HepG2 (cell line): ENCODE measurements at regions not wholly inside any gene's neighbourhood (a gene's known extent, or its start where the extent isn't known, plus 50 kb on each side); places are given as distances from the start of the nearest gene placed in this dataset.

Source experiments
- ATAC-seq: fragments of 200-7000 bp; cut with Tn5 transposase; 3 replicates; pipeline ENCODE4 v1.9.1; 2020; ENCODE audit warnings: mild to moderate bottlenecking, moderate library complexity
- BruUV-seq: library from RNA; stranded (reverse); fragments of 400-500 nt; replicated peaks from 2 replicates; lab custom pipeline; 2021; lab: Mats Ljungman, UMichigan
- CTCF ChIA-PET: fragments of 300-600 bp; formaldehyde crosslinking; extraction: SDS; loops from one replicate; lab custom pipeline; 2021; ENCODE audit warnings: low total read pairs, inconsistent platforms, low intra/inter-chr PET ratio; lab: Yijun Ruan, JAX
- POLR2A ChIA-PET: fragments of 350-600 bp; sonication (Branson Sonifier 250); formaldehyde crosslinking; loops from one replicate; lab custom pipeline; 2020; ENCODE audit warnings: antibody characterized with exemption, inconsistent platforms; lab: Yijun Ruan, JAX
- DNase-seq: peaks from one replicate; pipeline ENCODE4 v3.0.0-alpha.2; 2015; ENCODE audit warnings: low spot score
- FAIRE-seq: peaks from 3 replicates; lab custom pipeline; 2011; peaks lifted over from hg19 to GRCh38; lab: Jason Lieb, UNC
- H2AFZ ChIP-seq: one replicate; pipeline ENCODE4 v1.6.1; 2011; ENCODE audit warnings: low read length, inconsistent platforms
- H3K27ac ChIP-seq: fragments of 300-600 bp; 3 replicates; pipeline ENCODE4 v1.8.0; 2011; ENCODE audit warnings: mixed run types, mild to moderate bottlenecking, mixed read lengths, low read length, inconsistent platforms; ENCODE audit not compliant: insufficient read depth; ENCODE audit errors: extremely low read length
- H3K27me3 ChIP-seq, 2 experiments: fragments of 200-600 bp in 1 of 2; 2 replicates in 1 of 2; 3 replicates in 1 of 2; pipeline versions ENCODE4 v1.6.0 to v1.8.0; 2011; ENCODE audit warnings: low read length in 2 of 2, mild to moderate bottlenecking in 2 of 2, moderate library complexity in 2 of 2, inconsistent platforms in 1 of 2; ENCODE audit not compliant: insufficient read depth in 2 of 2, control insufficient read depth in 1 of 2
- H3K36me3 ChIP-seq, 2 experiments: fragments of 200-600 bp in 1 of 2; replicated peaks in 1 of 2; 2 replicates in 1 of 2; 3 replicates in 1 of 2; pipeline versions ENCODE4 v1.5.1 to v1.8.0; 2011; ENCODE audit warnings: low read length in 2 of 2, inconsistent platforms in 1 of 2; ENCODE audit not compliant: insufficient read depth in 2 of 2, control insufficient read depth in 1 of 2
- H3K4me1 ChIP-seq: 2 replicates; pipeline ENCODE4 v1.5.1; 2012; ENCODE audit warnings: low read length, inconsistent platforms; ENCODE audit not compliant: insufficient read depth
- H3K4me2 ChIP-seq: 2 replicates; pipeline ENCODE4 v1.6.0; 2011; ENCODE audit warnings: low read depth, low read length, inconsistent platforms
- H3K4me3 ChIP-seq, 3 experiments: fragments of 200-600 bp in 1 of 3; sonication (generic), shearing (Covaris generic) in 1 of 3; replicated peaks in 1 of 3; 2 replicates each; pipeline ENCODE4 v1.5.1; 2011 to 2016; ENCODE audit warnings: low read length in 3 of 3, inconsistent platforms in 2 of 3, low read depth in 2 of 3, mild to moderate bottlenecking in 2 of 3, control low read depth in 1 of 3, mixed read lengths in 1 of 3; ENCODE audit not compliant: insufficient read depth in 1 of 3
- H3K79me2 ChIP-seq: one replicate; pipeline ENCODE4 v1.6.1; 2011; ENCODE audit warnings: low read length, inconsistent platforms; ENCODE audit not compliant: insufficient read depth
- H3K9ac ChIP-seq: 2 replicates; pipeline ENCODE4 v1.6.0; 2011; ENCODE audit warnings: mild to moderate bottlenecking, low read depth, low read length, inconsistent platforms; ENCODE audit not compliant: insufficient read depth
- H3K9me3 ChIP-seq: 2 replicates; pipeline ENCODE4 v1.5.1; 2012; ENCODE audit warnings: mild to moderate bottlenecking, low read length
- H4K20me1 ChIP-seq: 2 replicates; pipeline ENCODE4 v1.6.0; 2011; ENCODE audit warnings: inconsistent platforms, mild to moderate bottlenecking, low read length, moderate library complexity; ENCODE audit not compliant: insufficient read depth
- CHD4 ChIP-seq: fragments of 200-600 bp; sonication (generic); IDR thresholded peaks from 2 replicates; pipeline ENCODE4 v1.7.0; 2017; ENCODE audit warnings: mild to moderate bottlenecking, low read length, borderline replicate concordance
- E2F5 ChIP-seq: sonication (generic); formaldehyde crosslinking; conservative IDR thresholded peaks from 2 replicates; pipeline ENCODE4 v1.4.0; 2020; ENCODE audit warnings: missing genetic modification reagents
- FOXK1 ChIP-seq: sonication (generic); formaldehyde crosslinking; IDR thresholded peaks from 2 replicates; pipeline ENCODE4 v1.4.0; 2020; ENCODE audit warnings: low read depth, missing genetic modification reagents, borderline replicate concordance
- KDM4B ChIP-seq: sonication (generic); formaldehyde crosslinking; IDR thresholded peaks from 2 replicates; pipeline ENCODE4 v1.4.0; 2020; ENCODE audit warnings: missing genetic modification reagents
- RBM39 ChIP-seq: fragments of 200-400 bp; formaldehyde crosslinking; IDR thresholded peaks from one replicate; pipeline ENCODE4 v1.6.1; 2018; ENCODE audit warnings: antibody characterized with exemption, mild to moderate bottlenecking, low read depth, low read length; ENCODE audit not compliant: poor library complexity, severe bottlenecking
- ZNF10 ChIP-seq: sonication (generic); formaldehyde crosslinking; IDR thresholded peaks from 2 replicates; pipeline ENCODE4 v1.4.0; 2020; ENCODE audit warnings: mild to moderate bottlenecking, low read depth, missing genetic modification reagents, borderline replicate concordance
- ZNF101 ChIP-seq: sonication (generic); formaldehyde crosslinking; IDR thresholded peaks from 2 replicates; pipeline ENCODE4 v1.4.0; 2020; ENCODE audit warnings: mild to moderate bottlenecking, low read depth, missing genetic modification reagents, borderline replicate concordance
- ZNF326 ChIP-seq: sonication (generic); formaldehyde crosslinking; IDR thresholded peaks from 2 replicates; pipeline ENCODE4 v1.4.0; 2020; ENCODE audit warnings: missing genetic modification reagents, borderline replicate concordance
- ZNF644 ChIP-seq: IDR thresholded peaks from 2 replicates; pipeline ENCODE4 v1.6.1; 2016; ENCODE audit warnings: low read depth
- ZNF775 ChIP-seq: sonication (generic); formaldehyde crosslinking; IDR thresholded peaks from 2 replicates; pipeline ENCODE4 v1.4.0; 2020; ENCODE audit warnings: missing genetic modification reagents, mild to moderate bottlenecking, moderate library complexity, borderline replicate concordance
- WGBS: methylation state at CpG from one replicate; pipeline ENCODE4 v1.1.6; 2017; ENCODE audit warnings: low lambda C conversion rate; 5-methylcytosine and 5-hydroxymethylcytosine counted together
- in situ Hi-C: cut with HindIII; loops from 2 replicates; pipeline ENCODE4 v1.10.0; 2017; ENCODE audit warnings: low pct_unique_long_range_greater_than_20kb; ENCODE audit not compliant: extremely low pct_ligation_motif_present
- intact Hi-C: fragments of 100-400 bp; cut with micrococcal nuclease; formaldehyde crosslinking; loops from one replicate; pipeline ENCODE4 v1.10.0; 2022; ENCODE audit not compliant: unreplicated experiment
- TF ChIP-seq, protein P1 (sequence below): sonication (generic); formaldehyde crosslinking; IDR thresholded peaks from 2 replicates; pipeline ENCODE4 v1.8.0; 2022; ENCODE audit warnings: missing genetic modification reagents, mild to moderate bottlenecking, borderline replicate concordance

- DNase-seq (no peak), FAIRE-seq (no peak), ATAC-seq (no peak)
- H3K9ac ChIP-seq = no peak overlapping the region
- no peaks in the 10 kb centered on the region for H4K20me1 ChIP-seq
- no peaks in the 10 kb centered on the region for H3K36me3 ChIP-seq
- ChIA-PET POLR2A (no interaction called here), CTCF (no interaction called here)
- 56% methylated on average over 3 of the region's 3 CpGs for WGBS
- no peak overlapping the region for H3K27ac ChIP-seq
- no peak overlapping the region for H2AFZ ChIP-seq
- intact Hi-C loops = no loop called here
- H3K4me1 ChIP-seq = no peaks in the 10 kb centered on the region
- no peaks in the 10 kb centered on the region; the same call in 1 of the 2 replicates for H3K9me3 ChIP-seq
- H3K79me2 ChIP-seq = no peaks in the 10 kb centered on the region
- TF ChIP-seq ZNF10 (CRISPR knock-in tag) = no peak
- TF ChIP-seq ZNF775 (CRISPR knock-in tag) = no peak
- TF ChIP-seq, protein P1, sequence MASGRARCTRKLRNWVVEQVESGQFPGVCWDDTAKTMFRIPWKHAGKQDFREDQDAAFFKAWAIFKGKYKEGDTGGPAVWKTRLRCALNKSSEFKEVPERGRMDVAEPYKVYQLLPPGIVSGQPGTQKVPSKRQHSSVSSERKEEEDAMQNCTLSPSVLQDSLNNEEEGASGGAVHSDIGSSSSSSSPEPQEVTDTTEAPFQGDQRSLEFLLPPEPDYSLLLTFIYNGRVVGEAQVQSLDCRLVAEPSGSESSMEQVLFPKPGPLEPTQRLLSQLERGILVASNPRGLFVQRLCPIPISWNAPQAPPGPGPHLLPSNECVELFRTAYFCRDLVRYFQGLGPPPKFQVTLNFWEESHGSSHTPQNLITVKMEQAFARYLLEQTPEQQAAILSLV (CRISPR knock-in tag) = no peak
- TF ChIP-seq KDM4B (CRISPR knock-in tag) = no peak
- TF ChIP-seq E2F5 (CRISPR knock-in tag) = no peak
- TF ChIP-seq ZNF101 (CRISPR knock-in tag) = no peak
- TF ChIP-seq RBM39 = no peak
- no peak for TF ChIP-seq FOXK1
- TF ChIP-seq ZNF326 (CRISPR knock-in tag) = no peak
- TF ChIP-seq CHD4 = no peak
- TF ChIP-seq ZNF644 (CRISPR knock-in tag) = no peak
- no peak overlapping the region for H3K4me3 ChIP-seq
- H3K27me3 ChIP-seq = no peaks in the 10 kb centered on the region
- in situ Hi-C loops = no loop called here
- BruUV-seq = no TSS peak
- no peak overlapping the region for H3K4me2 ChIP-seq
Measured at GRCh38 chr2:144771348-144771747, 251.4 kb upstream of the ZEB2 start.
